CD14-positive monocyte (primary cell): ENCODE measurements at regions not wholly inside any gene's neighbourhood (a gene's known extent, or its start where the extent isn't known, plus 50 kb on each side); places are given as distances from the start of the nearest gene placed in this dataset.

ENCODE experiments used
- DNase-seq, 3 donors: peaks; one replicate each; pipeline ENCODE4 v3.0.0-alpha.2; 2011 to 2022
- H2AFZ ChIP-seq: 2 replicates; pipeline ENCODE4 v1.6.0; 2012; ENCODE audit warnings: mild to moderate bottlenecking, low read depth, low read length, inconsistent platforms; ENCODE audit not compliant: insufficient read depth, poor library complexity, severe bottlenecking
- H3K27ac ChIP-seq, 2 donors: 1 replicate in 1 of 2; 2 replicates in 1 of 2; pipeline ENCODE4 v1.5.1; 2012 to 2013; ENCODE audit warnings: low read length in 2 of 2, control low read depth in 1 of 2, inconsistent platforms in 1 of 2, low read depth in 1 of 2, mild to moderate bottlenecking in 1 of 2
- H3K27me3 ChIP-seq, 2 donors: one replicate each; pipeline versions ENCODE4 v1.6.0 to v1.6.1; 2011 to 2013; ENCODE audit warnings: low read length in 2 of 2; ENCODE audit not compliant: control insufficient read depth in 2 of 2, insufficient read depth in 2 of 2
- H3K36me3 ChIP-seq, 2 donors: replicated peaks in 1 of 2; 1 replicate in 1 of 2; 2 replicates in 1 of 2; pipeline versions ENCODE4 v1.5.1 to v1.6.1; 2012 to 2013; ENCODE audit warnings: low read length in 2 of 2, control low read depth in 1 of 2, inconsistent platforms in 1 of 2, mild to moderate bottlenecking in 1 of 2; ENCODE audit not compliant: insufficient read depth in 2 of 2, control insufficient read depth in 1 of 2
- H3K4me1 ChIP-seq, 2 donors: 1 replicate in 1 of 2; 2 replicates in 1 of 2; pipeline versions ENCODE4 v1.5.1 to v1.6.1; 2012 to 2013; ENCODE audit warnings: low read length in 2 of 2, control low read depth in 1 of 2, inconsistent platforms in 1 of 2, mild to moderate bottlenecking in 1 of 2, moderate library complexity in 1 of 2; ENCODE audit not compliant: insufficient read depth in 2 of 2, control insufficient read depth in 1 of 2
- H3K4me2 ChIP-seq: replicated peaks from 2 replicates; pipeline ENCODE3; 2012; ENCODE audit warnings: low read length, moderate library complexity, mild to moderate bottlenecking; ENCODE audit not compliant: poor library complexity, severe bottlenecking; ENCODE audit errors: extremely low read depth
- H3K4me3 ChIP-seq, 3 experiments: fragments of 200-600 bp in 1 of 3; sonication (generic) in 1 of 3; replicated peaks in 1 of 3; 1 replicate in 2 of 3; 2 replicates in 1 of 3; pipeline ENCODE4 v1.5.1; 2011 to 2013; ENCODE audit warnings: low read length in 3 of 3, mild to moderate bottlenecking in 3 of 3, control low read depth in 2 of 3, low read depth in 2 of 3, inconsistent platforms in 1 of 3, moderate library complexity in 1 of 3
- H3K79me2 ChIP-seq: 2 replicates; pipeline ENCODE4 v1.6.0; 2012; ENCODE audit warnings: mild to moderate bottlenecking, control low read depth, inconsistent platforms, low read length, moderate library complexity; ENCODE audit not compliant: insufficient read depth
- H3K9ac ChIP-seq: 2 replicates; pipeline ENCODE4 v1.6.0; 2017; ENCODE audit warnings: low read length, mild to moderate bottlenecking; ENCODE audit not compliant: insufficient read depth, poor library complexity, severe bottlenecking
- H3K9me3 ChIP-seq, 2 donors: replicated peaks in 1 of 2; 1 replicate in 1 of 2; 2 replicates in 1 of 2; pipeline versions ENCODE4 v1.5.1 to v1.6.1; 2012 to 2013; ENCODE audit warnings: low read length in 2 of 2, control low read depth in 1 of 2; ENCODE audit not compliant: control insufficient read depth in 1 of 2, insufficient read depth in 1 of 2
- H4K20me1 ChIP-seq: 2 replicates; pipeline ENCODE4 v1.6.0; 2012; ENCODE audit warnings: mild to moderate bottlenecking, low read length, control low read depth, moderate library complexity; ENCODE audit not compliant: insufficient read depth
- H3K27ac Mint-ChIP-seq, 7 donors: one replicate each; pipeline ENCODE4 v1.8.0; 2020; ENCODE audit warnings: mild to moderate bottlenecking in 7 of 7, mixed read lengths in 7 of 7, moderate library complexity in 6 of 7, inconsistent platforms in 2 of 7
- H3K27me3 Mint-ChIP-seq, 3 donors: one replicate each; pipeline ENCODE4 v1.8.0; 2021 to 2022; ENCODE audit warnings: low read depth in 3 of 3, mild to moderate bottlenecking in 3 of 3, mixed read lengths in 3 of 3, moderate library complexity in 3 of 3, inconsistent platforms in 1 of 3
- H3K36me3 Mint-ChIP-seq, 2 donors: one replicate each; pipeline ENCODE4 v1.8.0; 2020; ENCODE audit warnings: mixed read lengths in 2 of 2, inconsistent platforms in 1 of 2, mild to moderate bottlenecking in 1 of 2
- H3K4me1 Mint-ChIP-seq: one replicate; pipeline ENCODE4 v1.8.0; 2020; ENCODE audit warnings: mild to moderate bottlenecking, mixed read lengths
- H3K4me3 Mint-ChIP-seq, 2 donors: one replicate each; pipeline ENCODE4 v1.8.0; 2020; ENCODE audit warnings: mild to moderate bottlenecking in 2 of 2, mixed read lengths in 2 of 2, moderate library complexity in 1 of 2
- H3K9me3 Mint-ChIP-seq, 7 donors: one replicate each; pipeline ENCODE4 v1.8.0; 2020 to 2022; ENCODE audit warnings: mixed read lengths in 7 of 7, mild to moderate bottlenecking in 6 of 7, moderate library complexity in 6 of 7, inconsistent platforms in 2 of 7
- CTCF ChIP-seq: fragments of 200-600 bp; IDR thresholded peaks from one replicate; pipeline ENCODE4 v1.8.0; 2022; ENCODE audit warnings: antibody characterized with exemption, mild to moderate bottlenecking
- WGBS: methylation state at CpG from one replicate; pipeline ENCODE4 v1.1.5; 2013; ENCODE audit warnings: missing lambda C conversion rate; ENCODE audit not compliant: insufficient coverage; 5-methylcytosine and 5-hydroxymethylcytosine counted together
- intact Hi-C, 2 donors: fragments of 100-400 bp; cut with micrococcal nuclease; formaldehyde crosslinking; loops; one replicate each; pipeline versions ENCODE4 v1.15.0 to v1.15.1; 2023

DNA sequence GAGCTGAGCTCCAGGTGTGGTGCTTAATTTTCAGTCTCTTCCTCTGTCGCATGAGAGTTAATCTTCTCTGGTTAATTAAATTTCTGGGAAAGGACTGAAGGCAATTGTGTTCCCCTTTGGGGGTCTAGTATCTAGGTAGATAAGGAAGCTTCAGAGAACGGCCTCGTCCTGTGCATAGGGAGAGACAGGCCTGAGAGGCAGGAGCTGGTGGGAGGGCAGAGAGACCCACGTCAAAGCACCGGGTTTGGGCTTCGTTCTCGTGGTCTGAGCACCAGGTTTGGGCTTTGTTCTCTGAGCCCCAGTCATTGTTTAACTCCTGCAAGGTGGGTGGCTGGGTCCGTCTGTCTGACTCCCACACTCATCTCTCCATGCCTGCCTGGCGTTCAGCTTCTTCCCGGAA is 160.8 kb upstream of the PITRM1 start:
- no peak overlapping the region for H3K9ac ChIP-seq
- no peaks in the 10 kb centered on the region for H3K9me3 ChIP-seq
- TF ChIP-seq CTCF, result no peak
- H4K20me1 ChIP-seq, result no peaks in the 10 kb centered on the region
- Mint-ChIP-seq H3K4me3 (no peak overlapping the region), H3K9me3 (no peaks in the 10 kb centered on the region), H3K36me3 (no peaks in the 10 kb centered on the region), H3K27me3 (peaks cover 2 to 5% (median 3%) of the 10 kb centered on the region in 3 donors), H3K27ac (no peak overlapping the region), H3K4me1 (peaks cover 15% of the 10 kb centered on the region)
- no peak for DNase-seq
- 97% methylated on average over 8 of the region's 10 CpGs for WGBS
- no peaks in the 10 kb centered on the region for H3K79me2 ChIP-seq
- no peaks in the 10 kb centered on the region for H3K27me3 ChIP-seq
- no peak overlapping the region for H2AFZ ChIP-seq
- intact Hi-C loops, result no loop called here
- H3K4me2 ChIP-seq, result no peak overlapping the region
- no peaks in the 10 kb centered on the region for H3K36me3 ChIP-seq
- H3K27ac ChIP-seq, result no peak overlapping the region
- no peak overlapping the region for H3K4me3 ChIP-seq
- H3K4me1 ChIP-seq, result peaks cover 9 to 17% of the 10 kb centered on the region in 2 donors

DNA sequence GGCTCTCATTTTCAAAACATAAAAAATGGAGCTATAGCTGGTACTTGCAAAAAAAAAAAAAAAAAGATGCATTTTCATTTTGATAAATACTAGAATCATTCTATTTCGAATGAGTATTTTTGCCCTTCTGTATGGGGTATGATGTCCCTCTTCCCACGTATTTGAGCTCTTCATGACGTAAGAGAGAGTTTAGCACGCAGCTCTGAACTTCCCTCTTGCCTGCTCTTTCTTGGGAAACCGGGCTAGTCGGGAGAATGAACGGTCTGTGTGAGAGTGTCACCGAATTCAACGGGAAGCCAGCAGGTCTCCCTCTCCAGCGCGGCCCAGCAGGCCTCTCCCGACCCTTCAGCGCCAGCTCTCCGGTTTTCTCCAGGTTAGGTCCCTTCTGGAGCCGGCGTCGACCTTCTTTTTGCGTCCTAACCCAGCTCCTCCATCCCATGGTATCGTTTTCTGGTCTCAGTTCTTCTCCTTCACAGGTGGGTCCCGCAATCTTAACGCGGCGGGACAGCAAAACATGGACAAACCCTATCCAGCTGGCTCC is 159.2 kb upstream of the PITRM1 start:
- 96% methylated on average over 18 of the region's 23 CpGs for WGBS
- H3K9me3 Mint-ChIP-seq, result no peaks in the 10 kb centered on the region

More for the DNA sequence above, 159.2 kb upstream of the PITRM1 start:
- DNase-seq, result no peak
- H3K36me3 Mint-ChIP-seq, result no peaks in the 10 kb centered on the region
- no peaks in the 10 kb centered on the region for H3K36me3 ChIP-seq
- no peak overlapping the region for H3K4me3 ChIP-seq
- no peak overlapping the region for H3K4me3 Mint-ChIP-seq
- H3K4me2 ChIP-seq, result no peak overlapping the region
- H4K20me1 ChIP-seq, result no peaks in the 10 kb centered on the region
- no peak overlapping the region for H3K27ac ChIP-seq
- no peak for TF ChIP-seq CTCF
- H3K79me2 ChIP-seq, result no peaks in the 10 kb centered on the region
- peaks cover 9 to 17% of the 10 kb centered on the region in 2 donors for H3K4me1 ChIP-seq
- intact Hi-C loops, result no loop called here
- H3K9ac ChIP-seq, result no peak overlapping the region
- no peaks in the 10 kb centered on the region for H3K27me3 ChIP-seq
- peaks cover 2 to 5% (median 3%) of the 10 kb centered on the region in 3 donors for H3K27me3 Mint-ChIP-seq
- H2AFZ ChIP-seq, result no peak overlapping the region
- peaks cover 14% of the 10 kb centered on the region for H3K4me1 Mint-ChIP-seq
- H3K27ac Mint-ChIP-seq, result peak overlapping the region in 3 of 7 donors; percentile 83 to 96 (median 87)
- H3K9me3 ChIP-seq, result no peaks in the 10 kb centered on the region
